H9 (cell line): ENCODE measurements at regions not wholly inside any gene's neighbourhood (a gene's known extent, or its start where the extent isn't known, plus 50 kb on each side); places are given as distances from the start of the nearest gene placed in this dataset.
"Not testable (repeated sequence)": the region's sequence is repeated elsewhere in the genome, so short reads cannot be mapped to it uniquely, and the experiment has no call there.

Experiments
- DNase-seq: peaks from one replicate; pipeline ENCODE4 v3.0.0-alpha.2; 2017
- H2AFZ ChIP-seq: one replicate; pipeline ENCODE4 v1.6.1; 2013; ENCODE audit warnings: mild to moderate bottlenecking, low read length, control low read depth, moderate library complexity
- H2AK5ac ChIP-seq: 2 replicates; pipeline ENCODE4 v1.6.1; 2013; ENCODE audit warnings: low read length, control low read depth, mixed read lengths; ENCODE audit not compliant: insufficient read length
- H2BK120ac ChIP-seq: one replicate; pipeline ENCODE4 v1.6.1; 2013; ENCODE audit warnings: low read depth, mild to moderate bottlenecking, low read length, control low read depth, inconsistent platforms; ENCODE audit not compliant: poor library complexity, severe bottlenecking
- H2BK12ac ChIP-seq: 2 replicates; pipeline ENCODE4 v1.6.1; 2013; ENCODE audit warnings: low read length, control low read depth, mixed read lengths, low read depth; ENCODE audit not compliant: insufficient read length
- H2BK15ac ChIP-seq: 2 replicates; pipeline ENCODE4 v1.6.1; 2013; ENCODE audit warnings: low read depth, low read length, control low read depth
- H2BK20ac ChIP-seq: one replicate; pipeline ENCODE4 v1.6.1; 2013; ENCODE audit warnings: low read depth, mild to moderate bottlenecking, low read length, control low read depth, inconsistent platforms; ENCODE audit not compliant: poor library complexity, severe bottlenecking
- H2BK5ac ChIP-seq: 2 replicates; pipeline ENCODE4 v1.6.1; 2013; ENCODE audit warnings: low read length, control low read depth, mixed read lengths; ENCODE audit not compliant: insufficient read length
- H3K14ac ChIP-seq: 2 replicates; pipeline ENCODE4 v1.6.1; 2013; ENCODE audit warnings: low read length, control low read depth; ENCODE audit not compliant: insufficient read depth
- H3K18ac ChIP-seq: 2 replicates; pipeline ENCODE4 v1.6.1; 2013; ENCODE audit warnings: low read depth, mild to moderate bottlenecking, mixed read lengths, low read length, control low read depth; ENCODE audit not compliant: insufficient read length
- H3K23ac ChIP-seq: 2 replicates; pipeline ENCODE4 v1.6.1; 2013; ENCODE audit warnings: low read length, control low read depth, mixed read lengths, low read depth; ENCODE audit not compliant: insufficient read length
- H3K23me2 ChIP-seq: 2 replicates; pipeline ENCODE4 v1.6.1; 2013; ENCODE audit warnings: low read depth, mild to moderate bottlenecking, mixed read lengths, low read length, control low read depth; ENCODE audit not compliant: insufficient read length, poor library complexity, severe bottlenecking
- H3K27ac ChIP-seq: 2 replicates; pipeline ENCODE4 v1.5.1; 2013; ENCODE audit warnings: low read length, control low read depth, mixed read lengths, low read depth; ENCODE audit not compliant: insufficient read length
- H3K27me3 ChIP-seq: 2 replicates; pipeline ENCODE4 v1.6.1; 2013; ENCODE audit warnings: low read length, control low read depth, inconsistent platforms; ENCODE audit not compliant: insufficient read depth
- H3K4ac ChIP-seq: 2 replicates; pipeline ENCODE4 v1.6.1; 2013; ENCODE audit warnings: low read depth, mild to moderate bottlenecking, control low read depth, inconsistent platforms, low read length, moderate library complexity
- H3K4me1 ChIP-seq: 2 replicates; pipeline ENCODE4 v1.6.1; 2013; ENCODE audit warnings: low read length, control low read depth, inconsistent platforms; ENCODE audit not compliant: insufficient read depth
- H3K4me2 ChIP-seq: 2 replicates; pipeline ENCODE4 v1.6.1; 2013; ENCODE audit warnings: low read length, control low read depth, mixed read lengths; ENCODE audit not compliant: insufficient read length, insufficient read depth
- H3K56ac ChIP-seq: 2 replicates; pipeline ENCODE4 v1.6.1; 2013; ENCODE audit warnings: low read depth, mild to moderate bottlenecking, mixed read lengths, low read length, control low read depth; ENCODE audit not compliant: insufficient read length
- H3K79me1 ChIP-seq: 2 replicates; pipeline ENCODE4 v1.6.1; 2013; ENCODE audit warnings: low read depth, mild to moderate bottlenecking, moderate library complexity, low read length, control low read depth, inconsistent platforms; ENCODE audit not compliant: insufficient read depth, poor library complexity, severe bottlenecking
- H3K79me2 ChIP-seq: 2 replicates; pipeline ENCODE4 v1.6.1; 2013; ENCODE audit warnings: low read length, control low read depth, inconsistent platforms; ENCODE audit not compliant: insufficient read depth
- H3K9ac ChIP-seq: 2 replicates; pipeline ENCODE4 v1.6.1; 2013; ENCODE audit warnings: low read length, control low read depth, mixed read lengths; ENCODE audit not compliant: insufficient read length; ENCODE audit errors: extremely low read depth
- H3K9me3 ChIP-seq: one replicate; pipeline ENCODE4 v1.6.1; 2013; ENCODE audit warnings: low read depth, low read length, inconsistent platforms; ENCODE audit not compliant: control insufficient read depth
- H3T11ph ChIP-seq: one replicate; pipeline ENCODE4 v1.6.1; 2013; ENCODE audit warnings: mild to moderate bottlenecking, low read length, control low read depth, inconsistent platforms
- H4K20me1 ChIP-seq: one replicate; pipeline ENCODE4 v1.6.1; 2013; ENCODE audit not compliant: control insufficient read depth, insufficient read length, insufficient read depth
- H4K5ac ChIP-seq: 2 replicates; pipeline ENCODE4 v1.6.1; 2013; ENCODE audit warnings: low read depth, mild to moderate bottlenecking, mixed read lengths, low read length, control low read depth; ENCODE audit not compliant: insufficient read length
- H4K8ac ChIP-seq: replicated peaks from 2 replicates; pipeline ENCODE4 v1.6.1; 2013; ENCODE audit warnings: low read length, control low read depth, mixed read lengths, low read depth; ENCODE audit not compliant: insufficient read length
- H4K91ac ChIP-seq: 2 replicates; pipeline ENCODE4 v1.6.1; 2013; ENCODE audit warnings: low read depth, mild to moderate bottlenecking, moderate library complexity, mixed read lengths, low read length, control low read depth; ENCODE audit not compliant: insufficient read length
- H3K27ac Mint-ChIP-seq, 3 experiments: 2 replicates in 2 of 3; 3 replicates in 1 of 3; pipeline ENCODE4 v1.8.0; 2020 to 2021; ENCODE audit warnings: mixed read lengths in 3 of 3, mild to moderate bottlenecking in 1 of 3, moderate library complexity in 1 of 3
- H3K27me3 Mint-ChIP-seq: 2 replicates; pipeline ENCODE4 v1.8.0; 2021; ENCODE audit warnings: low read depth, mild to moderate bottlenecking, moderate library complexity, mixed read lengths
- H3K36me3 Mint-ChIP-seq, 3 experiments: 2 replicates in 2 of 3; 3 replicates in 1 of 3; pipeline ENCODE4 v1.8.0; 2020 to 2021; ENCODE audit warnings: low read depth in 3 of 3, mixed read lengths in 3 of 3; ENCODE audit not compliant: insufficient read depth in 1 of 3
- H3K4me1 Mint-ChIP-seq, 2 experiments: 2 replicates each; pipeline ENCODE4 v1.8.0; 2020; ENCODE audit warnings: mixed read lengths in 2 of 2
- H3K4me3 Mint-ChIP-seq, 2 experiments: 2 replicates in 1 of 2; 3 replicates in 1 of 2; pipeline ENCODE4 v1.8.0; 2020 to 2021; ENCODE audit warnings: mild to moderate bottlenecking in 2 of 2, mixed read lengths in 2 of 2, moderate library complexity in 1 of 2
- H3K9me3 Mint-ChIP-seq, 2 experiments: 2 replicates in 1 of 2; 3 replicates in 1 of 2; pipeline ENCODE4 v1.8.0; 2020; ENCODE audit warnings: mild to moderate bottlenecking in 2 of 2, mixed read lengths in 2 of 2, moderate library complexity in 1 of 2
- WGBS: extraction: QIAGEN DNeasy Blood & Tissue Kit; methylation state at CpG from one replicate; pipeline ENCODE4 v1.1.7; 2013; ENCODE audit warnings: missing lambda C conversion rate, low lambda C conversion rate, mixed read lengths; ENCODE audit not compliant: insufficient read length; ENCODE audit errors: extremely low coverage; 5-methylcytosine and 5-hydroxymethylcytosine counted together

GRCh38 chr21:9655221-9655620, 866.2 kb upstream of the TPTE start:
- H3K27me3 ChIP-seq, H3K4me3 Mint-ChIP-seq, H2AFZ ChIP-seq, H3K23me2 ChIP-seq, H3K14ac ChIP-seq, H2BK120ac ChIP-seq, H3K79me2 ChIP-seq, H2BK5ac ChIP-seq, H2BK20ac ChIP-seq, H3K27me3 Mint-ChIP-seq, H4K8ac ChIP-seq, H3K56ac ChIP-seq, H3K4ac ChIP-seq, H3K23ac ChIP-seq, H3K27ac ChIP-seq, H3K18ac ChIP-seq, H4K20me1 ChIP-seq, H3K79me1 ChIP-seq, H3T11ph ChIP-seq, DNase-seq, H2AK5ac ChIP-seq, H3K4me1 Mint-ChIP-seq, H3K9ac ChIP-seq, H3K27ac Mint-ChIP-seq, H3K4me2 ChIP-seq, H3K4me1 ChIP-seq, H2BK15ac ChIP-seq, H4K91ac ChIP-seq, H4K5ac ChIP-seq, H2BK12ac ChIP-seq: not testable (repeated sequence)
- peaks cover 72% of the 10 kb centered on the region for H3K9me3 ChIP-seq
- Mint-ChIP-seq H3K9me3 (peaks cover 13 to 31% of the 10 kb centered on the region in 2 experiments), H3K36me3 (peaks cover 14 to 24% (median 23%) of the 10 kb centered on the region in 3 experiments; a peak in 6 of 7 replicates)
- no CpG with 5 or more reads among the region's 4 CpGs for WGBS

- H3K18ac ChIP-seq, H2BK120ac ChIP-seq, H2BK20ac ChIP-seq, H3K4me1 ChIP-seq, H2AK5ac ChIP-seq, H4K8ac ChIP-seq, H3K79me1 ChIP-seq, H3T11ph ChIP-seq, H3K4me3 Mint-ChIP-seq, H2BK15ac ChIP-seq, H2BK12ac ChIP-seq, H3K27ac ChIP-seq, H4K91ac ChIP-seq, H3K4ac ChIP-seq, H3K14ac ChIP-seq, H2BK5ac ChIP-seq, H3K23me2 ChIP-seq, H3K23ac ChIP-seq, H2AFZ ChIP-seq, DNase-seq, H3K27me3 Mint-ChIP-seq, H4K5ac ChIP-seq, H4K20me1 ChIP-seq, H3K4me2 ChIP-seq, H3K9ac ChIP-seq, H3K27ac Mint-ChIP-seq, H3K56ac ChIP-seq, H3K4me1 Mint-ChIP-seq, H3K27me3 ChIP-seq, H3K79me2 ChIP-seq: not testable (repeated sequence)
- no CpG with 5 or more reads among the region's 4 CpGs for whole genome bisulfite sequencing
- H3K36me3 Mint-ChIP-seq, result peaks cover 10 to 21% (median 19%) of the 10 kb centered on the region in 3 experiments; a peak in 6 of 7 replicates
- H3K9me3 ChIP-seq, result peaks cover 62% of the 10 kb centered on the region
- peaks cover 7 to 24% of the 10 kb centered on the region in 2 experiments for H3K9me3 Mint-ChIP-seq
Measured at GRCh38 chr21:9656455-9656854, 864.9 kb upstream of the TPTE start.
